ENCODE measurements at regions not wholly inside any gene's neighbourhood (a gene's known extent, or its start where the extent isn't known, plus 50 kb on each side); places are given as distances from the start of the nearest gene placed in this dataset.

- H3K4me3 ChIP-seq (ENCODE audit: low read depth in 1 of 3, low read length in 3 of 3), result no peak overlapping the region
- WGBS, result 93% methylated on average over 2 of the region's 2 CpGs
- DNase-seq (ENCODE audit: low spot score), result no peak
Observed at GRCh38 chr6:145169726-145170224, 565.5 kb downstream of the EPM2A start.

More at GRCh38 chr6:145169726-145170224, 565.5 kb downstream of the EPM2A start:
- H3K9me3 ChIP-seq (ENCODE audit: control insufficient read depth in 4 of 4, low read length in 3 of 4), result no peaks in the 10 kb centered on the region
- H3K36me3 ChIP-seq (ENCODE audit: control insufficient read depth in 4 of 4, insufficient read depth in 3 of 4, low read depth in 1 of 4, low read length in 3 of 4), result no peaks in the 10 kb centered on the region
- H3K27ac ChIP-seq (ENCODE audit: low read depth in 1 of 2, low read length in 2 of 2), result no peak overlapping the region
- no peaks in the 10 kb centered on the region for H3K27me3 ChIP-seq (ENCODE audit: control insufficient read depth in 4 of 4, insufficient read depth in 4 of 4, low read length in 3 of 4)
- H3K4me1 ChIP-seq (ENCODE audit: control insufficient read depth in 4 of 4, insufficient read depth in 4 of 4, low read length in 3 of 4), result no peaks in the 10 kb centered on the region
- TF ChIP-seq HNF4A (conservative IDR thresholded peaks at IDR 0.05) (no peak), NR2F2 (IDR thresholded peaks at IDR 0.05) (no peak), RXRA (IDR thresholded peaks at IDR 0.05) (no peak), ATF3 (IDR thresholded peaks at IDR 0.05) (no peak), SP1 (IDR thresholded peaks at IDR 0.05) (no peak), JUND (IDR thresholded peaks at IDR 0.05) (no peak), YY1 (IDR thresholded peaks at IDR 0.05) (no peak), REST (IDR thresholded peaks at IDR 0.05) (no peak), FOXA2 (IDR thresholded peaks at IDR 0.05) (no peak), TAF1 (conservative IDR thresholded peaks at IDR 0.05) (no peak), MAX (IDR thresholded peaks at IDR 0.05) (no peak), ZBTB33 (IDR thresholded peaks at IDR 0.05) (no peak), FOXA1 (IDR thresholded peaks at IDR 0.05) (no peak), RAD21 (IDR thresholded peaks at IDR 0.05) (no peak), GABPA (IDR thresholded peaks at IDR 0.05 in 1 of 2, conservative IDR thresholded peaks at IDR 0.05 in 1 of 2) (no peak), CTCF (IDR thresholded peaks at IDR 0.05; ENCODE audit: low read depth, low read length, missing input control) (no peak), EGR1 (IDR thresholded peaks at IDR 0.05; ENCODE audit: low read depth in 2 of 2) (no peak)
- H3K9ac ChIP-seq (ENCODE audit: low read depth in 1 of 2, low read length in 2 of 2), result no peak overlapping the region

Measured in liver (tissue), 8 donors.